Osteocyte (in vitro differentiated cells): ENCODE measurements at regions not wholly inside any gene's neighbourhood (a gene's known extent, or its start where the extent isn't known, plus 50 kb on each side); places are given as distances from the start of the nearest gene placed in this dataset.

Experiments
- DNase-seq: peaks from one replicate; pipeline ENCODE4 v3.0.0; 2021; ENCODE audit warnings: mixed read lengths; ENCODE audit not compliant: unreplicated experiment; ENCODE audit errors: extremely low spot score
- H3K27ac Mint-ChIP-seq: one replicate; pipeline ENCODE4 v1.8.0; 2021; ENCODE audit warnings: mild to moderate bottlenecking, mixed read lengths; ENCODE audit not compliant: unreplicated experiment
- H3K27me3 Mint-ChIP-seq: one replicate; pipeline ENCODE4 v1.8.0; 2021; ENCODE audit warnings: mixed read lengths; ENCODE audit not compliant: unreplicated experiment
- H3K36me3 Mint-ChIP-seq: one replicate; pipeline ENCODE4 v1.8.0; 2021; ENCODE audit warnings: mixed read lengths; ENCODE audit not compliant: unreplicated experiment
- H3K4me1 Mint-ChIP-seq: one replicate; pipeline ENCODE4 v1.8.0; 2021; ENCODE audit warnings: mixed read lengths; ENCODE audit not compliant: unreplicated experiment
- H3K4me3 Mint-ChIP-seq: one replicate; pipeline ENCODE4 v1.8.0; 2021; ENCODE audit warnings: mild to moderate bottlenecking, moderate library complexity, mixed read lengths; ENCODE audit not compliant: unreplicated experiment
- H3K9me3 Mint-ChIP-seq: one replicate; pipeline ENCODE4 v1.8.0; 2021; ENCODE audit warnings: mixed read lengths; ENCODE audit not compliant: unreplicated experiment
- TF ChIP-seq, protein P1 (sequence below): fragments of 200-600 bp; sonication (generic); IDR thresholded peaks from 2 replicates; pipeline ENCODE4 v1.5.0; 2021; ENCODE audit warnings: antibody characterized with exemption, mild to moderate bottlenecking, moderate library complexity

DNA sequence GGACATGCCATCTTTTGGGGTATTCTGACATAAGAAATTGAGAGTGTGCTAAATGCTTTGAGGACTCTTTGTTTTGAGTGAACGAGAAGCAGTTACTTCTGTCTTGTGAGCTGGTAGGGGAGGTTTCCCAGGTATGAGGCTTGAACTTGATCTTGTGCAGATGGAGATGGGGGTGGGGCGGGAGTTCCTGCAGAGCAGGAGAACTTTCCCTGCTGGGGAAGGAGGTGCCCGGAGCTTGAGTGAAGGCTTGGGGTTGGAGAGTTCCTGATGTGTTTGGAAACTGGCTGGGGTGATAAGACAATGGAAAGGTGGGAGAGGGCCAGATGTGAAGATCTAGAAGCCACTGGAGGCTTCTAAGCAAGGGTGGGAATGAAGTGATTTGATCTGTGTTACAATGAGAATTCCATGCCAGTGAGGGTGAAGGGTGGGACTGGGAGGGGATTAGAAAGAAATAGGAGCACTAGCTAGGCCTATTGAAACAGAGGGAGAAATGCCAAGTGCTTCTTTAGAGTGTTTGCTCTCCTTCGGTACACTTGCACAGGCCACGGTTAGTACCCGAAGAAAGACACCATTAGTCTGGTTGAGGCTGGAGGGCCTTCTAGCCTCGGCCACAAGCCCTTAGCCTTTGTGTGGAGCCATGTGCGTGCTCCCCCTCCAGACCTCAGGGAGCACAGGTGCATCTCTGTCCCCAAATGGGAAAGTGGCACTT is 103.5 kb upstream of the STOX2 start:
- peaks cover 47% of the 10 kb centered on the region for H3K27me3 Mint-ChIP-seq
- H3K4me1 Mint-ChIP-seq: peaks cover 7% of the 10 kb centered on the region
- no peaks in the 10 kb centered on the region for H3K9me3 Mint-ChIP-seq
- DNase-seq: peak; percentile 51
- H3K36me3 Mint-ChIP-seq: no peaks in the 10 kb centered on the region
- no peak overlapping the region for H3K27ac Mint-ChIP-seq
- TF ChIP-seq, protein P1, sequence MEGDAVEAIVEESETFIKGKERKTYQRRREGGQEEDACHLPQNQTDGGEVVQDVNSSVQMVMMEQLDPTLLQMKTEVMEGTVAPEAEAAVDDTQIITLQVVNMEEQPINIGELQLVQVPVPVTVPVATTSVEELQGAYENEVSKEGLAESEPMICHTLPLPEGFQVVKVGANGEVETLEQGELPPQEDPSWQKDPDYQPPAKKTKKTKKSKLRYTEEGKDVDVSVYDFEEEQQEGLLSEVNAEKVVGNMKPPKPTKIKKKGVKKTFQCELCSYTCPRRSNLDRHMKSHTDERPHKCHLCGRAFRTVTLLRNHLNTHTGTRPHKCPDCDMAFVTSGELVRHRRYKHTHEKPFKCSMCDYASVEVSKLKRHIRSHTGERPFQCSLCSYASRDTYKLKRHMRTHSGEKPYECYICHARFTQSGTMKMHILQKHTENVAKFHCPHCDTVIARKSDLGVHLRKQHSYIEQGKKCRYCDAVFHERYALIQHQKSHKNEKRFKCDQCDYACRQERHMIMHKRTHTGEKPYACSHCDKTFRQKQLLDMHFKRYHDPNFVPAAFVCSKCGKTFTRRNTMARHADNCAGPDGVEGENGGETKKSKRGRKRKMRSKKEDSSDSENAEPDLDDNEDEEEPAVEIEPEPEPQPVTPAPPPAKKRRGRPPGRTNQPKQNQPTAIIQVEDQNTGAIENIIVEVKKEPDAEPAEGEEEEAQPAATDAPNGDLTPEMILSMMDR: no peak
- no peak overlapping the region for H3K4me3 Mint-ChIP-seq

DNA sequence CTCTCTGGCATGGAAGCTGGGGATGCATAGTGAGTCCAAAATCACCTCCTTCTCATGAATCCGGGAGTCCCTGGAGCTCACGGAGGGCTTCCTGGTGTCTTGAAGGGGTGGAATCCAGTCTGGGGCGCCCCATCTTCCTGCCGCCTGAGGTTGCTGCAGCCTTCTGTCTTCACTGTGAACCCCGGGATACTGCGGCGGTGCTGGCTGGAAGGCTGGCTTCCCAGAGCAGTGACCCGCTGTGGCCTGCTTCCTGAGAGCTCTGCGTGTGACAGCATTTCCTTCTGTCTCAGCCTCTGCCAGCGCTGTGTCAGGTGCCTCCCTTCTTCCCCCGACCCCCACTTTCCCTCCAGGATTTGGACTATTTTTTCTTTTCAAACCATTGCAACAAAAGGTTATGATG is 98.8 kb upstream of the STOX2 start:
- H3K36me3 Mint-ChIP-seq: no peaks in the 10 kb centered on the region
- no peak overlapping the region for H3K4me3 Mint-ChIP-seq
- H3K9me3 Mint-ChIP-seq: no peaks in the 10 kb centered on the region
- peaks cover 15% of the 10 kb centered on the region for H3K27me3 Mint-ChIP-seq
- H3K4me1 Mint-ChIP-seq: no peaks in the 10 kb centered on the region
- TF ChIP-seq, protein P1: no peak
- DNase-seq: peak; percentile 78
- no peak overlapping the region for H3K27ac Mint-ChIP-seq

DNA sequence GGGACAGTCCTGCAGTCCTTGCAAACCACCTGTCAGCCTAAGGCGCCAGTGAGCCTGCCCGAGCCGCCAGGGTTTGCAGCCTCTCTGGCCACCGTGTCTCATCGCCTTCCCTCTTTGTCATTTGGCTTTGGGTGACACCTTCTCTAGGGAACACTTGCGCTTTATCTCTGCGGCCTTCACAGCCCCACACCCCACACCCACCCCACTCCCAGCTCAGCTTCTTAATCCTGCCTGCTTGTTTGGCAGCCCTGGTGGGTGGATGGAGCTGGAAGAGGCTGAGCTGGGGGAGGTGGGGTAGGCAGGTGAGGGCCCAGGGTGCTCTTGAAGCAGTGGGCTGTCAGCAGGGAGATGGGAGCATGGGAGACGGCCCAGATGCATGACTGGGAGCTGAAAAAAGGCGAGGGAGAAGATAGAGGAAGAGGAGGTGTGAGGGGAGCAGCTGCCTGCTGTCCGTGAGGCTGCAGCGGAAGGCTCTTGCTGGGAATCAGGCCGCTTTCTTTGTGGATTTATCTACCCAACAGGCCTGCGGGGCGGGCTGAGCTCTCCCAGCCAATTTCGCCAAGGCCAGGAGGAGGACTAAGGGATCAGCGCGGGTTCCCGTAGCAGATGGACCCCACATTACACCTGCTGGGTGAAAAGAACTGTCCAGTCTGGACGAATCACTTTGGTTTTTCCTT is 97.5 kb upstream of the STOX2 start:
- TF ChIP-seq, protein P1: no peak
- Mint-ChIP-seq H3K27ac (no peak overlapping the region), H3K36me3 (no peaks in the 10 kb centered on the region), H3K9me3 (no peaks in the 10 kb centered on the region), H3K27me3 (peaks cover 6% of the 10 kb centered on the region), H3K4me1 (no peaks in the 10 kb centered on the region), H3K4me3 (no peak overlapping the region)
- peak; percentile 73 for DNase-seq

DNA sequence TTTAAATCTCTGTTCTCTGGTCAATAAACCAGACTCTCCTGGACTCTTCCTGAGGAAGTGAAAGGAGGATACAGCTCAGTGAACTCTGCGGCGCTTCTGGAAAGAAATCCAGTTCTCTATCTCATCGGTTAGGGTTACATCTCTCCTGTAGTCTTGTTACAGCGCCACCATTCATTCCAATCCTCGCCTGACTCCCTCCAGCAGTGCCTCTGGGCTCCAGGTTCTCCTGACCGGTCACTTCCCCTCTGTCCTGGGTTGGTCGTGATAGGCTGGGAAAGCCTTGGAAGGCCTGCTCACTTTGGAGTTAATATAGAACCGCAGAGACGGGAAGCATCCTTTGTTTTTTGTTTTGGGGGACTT is 97.0 kb upstream of the STOX2 start:
- H3K4me3 Mint-ChIP-seq: no peak overlapping the region
- no peak overlapping the region for H3K27ac Mint-ChIP-seq
- H3K36me3 Mint-ChIP-seq: no peaks in the 10 kb centered on the region
- no peak for DNase-seq
- TF ChIP-seq, protein P1: no peak
- H3K27me3 Mint-ChIP-seq: peaks cover 10% of the 10 kb centered on the region
- H3K4me1 Mint-ChIP-seq: no peaks in the 10 kb centered on the region
- H3K9me3 Mint-ChIP-seq: no peaks in the 10 kb centered on the region

DNA sequence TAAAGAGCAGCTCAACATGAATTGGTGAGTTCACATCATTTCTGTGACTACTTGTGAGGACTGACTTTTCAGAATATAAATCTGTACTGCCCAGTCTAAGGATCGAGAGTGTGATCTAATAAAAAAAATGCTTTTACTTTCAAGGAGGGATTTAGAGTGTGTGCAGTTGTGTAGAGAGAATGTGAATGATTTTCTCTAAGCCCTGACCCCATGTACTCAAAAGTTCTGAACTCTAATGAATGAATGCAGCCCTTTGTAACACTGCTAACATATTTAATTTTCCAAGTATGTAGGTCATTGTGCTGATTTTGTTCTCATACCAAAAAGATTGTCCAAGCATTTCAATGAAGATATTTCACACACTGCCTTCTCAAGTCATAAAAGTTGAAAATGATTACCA is 92.5 kb upstream of the STOX2 start:
- DNase-seq: no peak

More for the DNA sequence above, 92.5 kb upstream of the STOX2 start:
- TF ChIP-seq, protein P1: no peak
- no peaks in the 10 kb centered on the region for H3K36me3 Mint-ChIP-seq
- no peaks in the 10 kb centered on the region for H3K9me3 Mint-ChIP-seq
- H3K27me3 Mint-ChIP-seq: peaks cover 16% of the 10 kb centered on the region
- no peak overlapping the region for H3K4me3 Mint-ChIP-seq
- no peak overlapping the region for H3K27ac Mint-ChIP-seq
- no peaks in the 10 kb centered on the region for H3K4me1 Mint-ChIP-seq
